ENCODE measurements at regions not wholly inside any gene's neighbourhood (a gene's known extent, or its start where the extent isn't known, plus 50 kb on each side); places are given as distances from the start of the nearest gene placed in this dataset.

DNA sequence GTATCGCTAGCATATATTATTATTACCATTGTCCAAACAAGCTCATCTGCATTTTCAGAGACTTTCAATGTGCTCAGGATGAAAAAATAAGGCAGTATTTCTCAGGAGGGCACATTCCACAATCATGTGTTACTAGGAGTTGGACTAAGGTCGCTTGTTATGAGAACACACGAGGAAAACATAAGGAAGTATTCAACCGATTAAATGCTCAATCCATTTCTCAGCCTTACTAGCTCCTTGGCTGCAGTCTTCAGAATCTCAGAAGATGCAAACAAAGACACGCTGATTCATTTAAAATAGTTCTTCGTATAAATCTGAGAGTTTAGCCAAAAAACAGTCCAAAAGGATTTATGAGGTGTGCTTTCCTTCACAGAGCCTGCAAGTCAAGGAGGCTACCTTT, 82.0 kb upstream of the JAK1 start (continued):
- TF ChIP-seq E2F6 (IDR thresholded peaks at IDR 0.05), result no peak
- no peak for TF ChIP-seq CBX8 (IDR thresholded peaks at IDR 0.05; ENCODE audit: borderline replicate concordance, low read depth, low read length)
- no peak for TF ChIP-seq BRCA1 (IDR thresholded peaks at IDR 0.05; ENCODE audit: low read depth, low read length)
- TF ChIP-seq NANOG (IDR thresholded peaks at IDR 0.05; ENCODE audit: insufficient read depth, low read depth, low read length, poor library complexity, severe bottlenecking), result no peak
- no peak for TF ChIP-seq KDM5A (IDR thresholded peaks at IDR 0.05; ENCODE audit: low read length)

Measured in H1 (cell line).